Esophagus muscularis mucosa (tissue), 4 donors: ENCODE measurements at regions not wholly inside any gene's neighbourhood (a gene's known extent, or its start where the extent isn't known, plus 50 kb on each side); places are given as distances from the start of the nearest gene placed in this dataset.

Experiments used
- DNase-seq: peaks from one replicate; pipeline ENCODE4 v3.0.0-alpha.2; 2017; ENCODE audit errors: extremely low spot score
- H3K27ac ChIP-seq, 4 donors: fragments of 200-600 bp; sonication (generic); replicated peaks in 1 of 4; 1 replicate in 3 of 4; 2 replicates in 1 of 4; pipeline ENCODE4 v1.5.1; 2016 to 2019; ENCODE audit warnings: mild to moderate bottlenecking in 1 of 4
- H3K27me3 ChIP-seq, 4 donors: fragments of 200-600 bp; sonication (generic); one replicate each; pipeline versions ENCODE4 v1.5.1 to v1.6.0; 2016 to 2019
- H3K36me3 ChIP-seq, 4 donors: fragments of 200-600 bp; sonication (generic); one replicate each; pipeline ENCODE4 v1.5.1; 2016 to 2019
- H3K4me1 ChIP-seq, 4 donors: fragments of 200-600 bp; sonication (generic); one replicate each; pipeline ENCODE4 v1.5.1; 2016 to 2019
- H3K4me3 ChIP-seq, 4 donors: fragments of 200-600 bp; sonication (generic); 1 replicate in 2 of 4; 2 replicates in 2 of 4; pipeline ENCODE4 v1.5.1; 2016 to 2019; ENCODE audit warnings: mild to moderate bottlenecking in 4 of 4, moderate library complexity in 1 of 4
- H3K9me3 ChIP-seq, 4 donors: fragments of 200-600 bp; sonication (generic); 1 replicate in 3 of 4; 2 replicates in 1 of 4; pipeline ENCODE4 v1.5.1; 2016 to 2019
- CTCF ChIP-seq, 3 experiments: fragments of 200-600 bp in 2 of 3; fragments of 450-650 bp in 1 of 3; sonication (generic) in 2 of 3; IDR thresholded peaks; one replicate each; pipeline ENCODE4 v1.5.1; 2017 to 2019; ENCODE audit warnings: antibody characterized with exemption in 3 of 3, mild to moderate bottlenecking in 2 of 3, moderate library complexity in 1 of 3
- EP300 ChIP-seq: sonication (generic); formaldehyde crosslinking; IDR thresholded peaks from one replicate; pipeline ENCODE4 v1.6.1; 2017; ENCODE audit warnings: antibody characterized with exemption
- POLR2A ChIP-seq: fragments of 450-650 bp; IDR thresholded peaks from one replicate; pipeline ENCODE4 v1.6.1; 2017; ENCODE audit warnings: antibody characterized with exemption, moderate library complexity, mild to moderate bottlenecking, low read depth
- POLR2AphosphoS5 ChIP-seq, 2 donors: sonication (generic); formaldehyde crosslinking; IDR thresholded peaks; one replicate each; pipeline ENCODE4 v1.6.1; 2017; ENCODE audit warnings: antibody characterized with exemption in 2 of 2
- WGBS: methylation state at CpG from one replicate; pipeline ENCODE4 v1.1.5; 2018; 5-methylcytosine and 5-hydroxymethylcytosine counted together
- intact Hi-C: fragments of 100-400 bp; cut with DNase I; formaldehyde crosslinking; loops from one replicate; pipeline ENCODE4 v1.15.1; 2023

- H3K27me3 ChIP-seq: no peaks in the 10 kb centered on the region
- TF ChIP-seq EP300 (no peak), POLR2A (no peak), POLR2AphosphoS5 (IDR thresholded peaks at IDR 0.05) (no peak), CTCF (IDR thresholded peaks at IDR 0.05) (no peak)
- no peak overlapping the region for H3K4me3 ChIP-seq
- H3K36me3 ChIP-seq: no peaks in the 10 kb centered on the region
- no peak overlapping the region for H3K27ac ChIP-seq
- no peaks in the 10 kb centered on the region for H3K9me3 ChIP-seq
- intact Hi-C loops: no loop called here
- no peaks in the 10 kb centered on the region for H3K4me1 ChIP-seq
- DNase-seq: no peak
Observed at GRCh38 chr7:111676167-111676566, 113.9 kb upstream of the IMMP2L start.

DNA sequence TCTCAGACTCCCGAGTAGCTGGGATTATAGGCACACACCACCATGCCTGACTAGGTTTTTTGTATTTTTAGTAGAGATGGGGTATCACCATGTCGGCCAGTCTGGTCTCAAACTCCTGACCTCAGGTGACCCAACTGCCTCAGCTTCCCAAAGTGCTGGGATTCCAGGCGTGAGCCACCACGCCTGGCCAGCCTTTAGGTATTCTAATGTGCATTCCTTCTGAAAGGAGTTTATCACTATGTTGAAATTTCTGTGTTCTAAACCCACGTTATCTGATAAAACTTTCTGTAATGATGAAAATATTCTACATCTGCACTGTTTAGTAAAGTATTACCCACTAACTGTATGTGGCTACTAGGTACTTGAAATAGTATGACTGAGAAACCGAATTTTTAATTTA, 110.6 kb upstream of the IMMP2L start:
- Histone ChIP-seq H3K9me3 (no peaks in the 10 kb centered on the region), H3K27me3 (no peaks in the 10 kb centered on the region), H3K27ac (no peak overlapping the region), H3K36me3 (no peaks in the 10 kb centered on the region), H3K4me1 (no peaks in the 10 kb centered on the region), H3K4me3 (no peak overlapping the region)
- TF ChIP-seq CTCF (IDR thresholded peaks at IDR 0.05): no peak
- TF ChIP-seq POLR2A: no peak
- TF ChIP-seq EP300: no peak
- intact Hi-C loops: no loop called here
- WGBS: 80% methylated on average over 6 of the region's 6 CpGs
- no peak for DNase-seq

DNA sequence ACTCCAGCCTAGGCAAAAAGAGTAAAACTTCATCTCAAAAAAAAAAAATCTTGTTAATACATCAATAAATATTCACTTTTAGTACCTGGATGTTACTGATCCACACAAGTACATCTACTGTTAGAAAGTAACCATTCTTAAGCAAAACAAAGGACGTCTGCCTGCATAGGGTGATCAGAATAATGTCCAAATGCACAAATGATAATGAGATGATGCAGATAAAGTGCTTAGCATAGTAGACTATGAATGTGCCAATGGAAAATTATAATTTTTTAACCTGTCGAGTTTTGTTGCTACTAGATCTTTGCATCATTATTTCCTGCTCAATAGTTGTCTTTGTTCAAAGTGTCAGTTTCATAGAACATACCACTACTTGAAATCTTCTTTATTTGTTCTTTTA, 109.6 kb upstream of the IMMP2L start:
- 78% methylated on average over 2 of the region's 2 CpGs for WGBS
- no peak for TF ChIP-seq CTCF (IDR thresholded peaks at IDR 0.05)
- TF ChIP-seq POLR2A: no peak
- no peak for TF ChIP-seq POLR2AphosphoS5 (IDR thresholded peaks at IDR 0.05)
- no peak for TF ChIP-seq EP300
- Histone ChIP-seq H3K4me3 (no peak overlapping the region), H3K9me3 (no peaks in the 10 kb centered on the region), H3K27me3 (no peaks in the 10 kb centered on the region), H3K4me1 (no peaks in the 10 kb centered on the region), H3K27ac (no peak overlapping the region), H3K36me3 (no peaks in the 10 kb centered on the region)
- intact Hi-C loops: no loop called here
- DNase-seq: no peak

DNA sequence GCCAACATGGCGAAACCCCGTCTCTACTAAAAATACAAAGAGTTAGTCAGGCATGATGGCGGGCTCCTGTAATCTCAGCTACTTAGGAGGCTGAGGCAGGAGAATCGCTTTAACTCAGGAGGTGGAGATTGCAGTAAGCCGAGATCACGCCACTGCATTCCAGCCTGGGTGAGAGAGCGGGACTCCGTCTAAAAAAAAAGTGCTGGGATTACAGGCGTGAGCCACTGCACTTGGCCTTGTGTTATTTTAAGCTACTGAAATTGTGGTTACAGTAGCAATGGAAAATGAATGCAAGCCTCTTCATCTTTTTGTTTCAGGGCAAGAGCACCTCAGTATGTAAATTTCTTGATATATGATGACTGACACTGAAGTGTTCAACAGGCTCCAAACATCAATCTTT, 106.4 kb upstream of the IMMP2L start:
- WGBS: 90% methylated on average over 9 of the region's 9 CpGs
- no peaks in the 10 kb centered on the region for H3K9me3 ChIP-seq
- no peaks in the 10 kb centered on the region for H3K27me3 ChIP-seq
- H3K27ac ChIP-seq: no peak overlapping the region
- no peaks in the 10 kb centered on the region for H3K4me1 ChIP-seq
- no peaks in the 10 kb centered on the region for H3K36me3 ChIP-seq
- intact Hi-C loops: no loop called here
- TF ChIP-seq POLR2AphosphoS5 (IDR thresholded peaks at IDR 0.05) (no peak), EP300 (no peak), CTCF (IDR thresholded peaks at IDR 0.05) (no peak), POLR2A (no peak)
- DNase-seq: no peak
- H3K4me3 ChIP-seq: no peak overlapping the region

- Histone ChIP-seq H3K9me3 (no peaks in the 10 kb centered on the region), H3K36me3 (no peaks in the 10 kb centered on the region), H3K27ac (no peak overlapping the region), H3K27me3 (no peaks in the 10 kb centered on the region), H3K4me1 (no peaks in the 10 kb centered on the region), H3K4me3 (no peak overlapping the region)
- intact Hi-C loops: no loop called here
- WGBS: 100% methylated on average over 1 of the region's 1 CpG
- peak; percentile 29 for DNase-seq
- TF ChIP-seq EP300 (no peak), CTCF (IDR thresholded peaks at IDR 0.05) (no peak), POLR2AphosphoS5 (IDR thresholded peaks at IDR 0.05) (no peak), POLR2A (no peak)
Observed at GRCh38 chr7:111667488-111667887, 105.2 kb upstream of the IMMP2L start.
